ENCODE measurements at regions not wholly inside any gene's neighbourhood (a gene's known extent, or its start where the extent isn't known, plus 50 kb on each side); places are given as distances from the start of the nearest gene placed in this dataset.

DNA sequence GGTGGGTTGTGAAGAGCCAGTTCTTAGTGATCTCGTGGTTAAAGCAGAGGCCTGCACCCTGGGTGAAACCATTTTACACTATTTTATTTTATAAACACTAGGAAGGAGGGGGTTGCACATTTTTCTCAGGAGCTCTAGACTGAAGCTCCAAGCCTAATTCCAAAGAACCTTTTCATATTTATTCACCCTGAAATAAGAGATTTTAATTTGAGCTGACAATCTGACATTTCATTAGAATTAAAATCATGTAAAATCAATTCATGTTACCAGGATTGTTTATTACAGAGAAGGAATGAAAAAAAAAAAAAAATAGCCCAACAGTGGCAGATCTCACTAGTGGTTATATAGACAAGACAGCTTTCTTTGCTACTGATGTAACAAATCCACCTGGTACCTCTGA lies 222.5 kb upstream of the SOX4 start:
- DNase-seq, result no peak
- Mint-ChIP-seq H3K27ac (peak overlapping the region in 1 of 8 donors; percentile 21), H3K4me1 (no peaks in the 10 kb centered on the region), H3K4me3 (no peak overlapping the region), H3K36me3 (no peaks in the 10 kb centered on the region), H3K9me3 (no peaks in the 10 kb centered on the region), H3K27me3 (peaks cover 0 to 3% of the 10 kb centered on the region in 2 donors)
- no peaks in the 10 kb centered on the region for H3K9me3 ChIP-seq (ENCODE audit: low read length)
- ChIA-PET CTCF (no interaction called here), POLR2A (no interaction called here)
- no peak overlapping the region for H3K4me3 ChIP-seq (ENCODE audit: low read length)
- no peak overlapping the region for H3K27ac ChIP-seq (ENCODE audit: low read depth, low read length)
- no peaks in the 10 kb centered on the region for H3K4me1 ChIP-seq (ENCODE audit: insufficient read depth, low read length)
- no peaks in the 10 kb centered on the region for H3K36me3 ChIP-seq (ENCODE audit: insufficient read depth, low read length)
- H3K27me3 ChIP-seq (ENCODE audit: insufficient read depth, low read length, poor library complexity, severe bottlenecking), result no peaks in the 10 kb centered on the region

- no peak for DNase-seq
- H3K36me3 ChIP-seq (ENCODE audit: insufficient read depth, low read length), result no peaks in the 10 kb centered on the region
- no peak overlapping the region for H3K4me3 ChIP-seq (ENCODE audit: low read length)
- POLR2A ChIA-PET, result no interaction called here
- no peak overlapping the region for H3K27ac Mint-ChIP-seq
- H3K36me3 Mint-ChIP-seq, result no peaks in the 10 kb centered on the region
- no peaks in the 10 kb centered on the region for H3K4me1 Mint-ChIP-seq
- CTCF ChIA-PET, result no interaction called here
- H3K27me3 ChIP-seq (ENCODE audit: insufficient read depth, low read length, poor library complexity, severe bottlenecking), result no peaks in the 10 kb centered on the region
- peaks cover 0 to 3% of the 10 kb centered on the region in 2 donors for H3K27me3 Mint-ChIP-seq
- H3K27ac ChIP-seq (ENCODE audit: low read depth, low read length), result no peak overlapping the region
- no peaks in the 10 kb centered on the region for H3K9me3 ChIP-seq (ENCODE audit: low read length)
- no peaks in the 10 kb centered on the region for H3K4me1 ChIP-seq (ENCODE audit: insufficient read depth, low read length)
- H3K9me3 Mint-ChIP-seq, result no peaks in the 10 kb centered on the region
- no peak overlapping the region for H3K4me3 Mint-ChIP-seq
Observed at GRCh38 chr6:21371676-21372171, 221.8 kb upstream of the SOX4 start.

GRCh38 chr6:21375151-21376116 lies 218.1 kb upstream of the SOX4 start:
- H3K36me3 Mint-ChIP-seq, result no peaks in the 10 kb centered on the region
- H3K27ac Mint-ChIP-seq, result no peak overlapping the region
- H3K9me3 Mint-ChIP-seq, result no peaks in the 10 kb centered on the region
- Histone ChIP-seq H3K4me3 (ENCODE audit: low read length) (no peak overlapping the region), H3K36me3 (ENCODE audit: insufficient read depth, low read length) (no peaks in the 10 kb centered on the region), H3K9me3 (ENCODE audit: low read length) (no peaks in the 10 kb centered on the region), H3K4me1 (ENCODE audit: insufficient read depth, low read length) (no peaks in the 10 kb centered on the region), H3K27ac (ENCODE audit: low read depth, low read length) (no peak overlapping the region), H3K27me3 (ENCODE audit: insufficient read depth, low read length, poor library complexity, severe bottlenecking) (no peaks in the 10 kb centered on the region)
- H3K4me1 Mint-ChIP-seq, result no peaks in the 10 kb centered on the region
- H3K27me3 Mint-ChIP-seq, result peaks cover 0 to 3% of the 10 kb centered on the region in 2 donors
- DNase-seq, result no peak
- ChIA-PET POLR2A (no interaction called here), CTCF (no interaction called here)
- H3K4me3 Mint-ChIP-seq, result no peak overlapping the region

- ChIA-PET POLR2A (no interaction called here), CTCF (no interaction called here)
- Histone ChIP-seq H3K4me1 (ENCODE audit: insufficient read depth, low read length) (no peaks in the 10 kb centered on the region), H3K27me3 (ENCODE audit: insufficient read depth, low read length, poor library complexity, severe bottlenecking) (no peaks in the 10 kb centered on the region), H3K4me3 (ENCODE audit: low read length) (no peak overlapping the region), H3K36me3 (ENCODE audit: insufficient read depth, low read length) (no peaks in the 10 kb centered on the region), H3K9me3 (ENCODE audit: low read length) (no peaks in the 10 kb centered on the region), H3K27ac (ENCODE audit: low read depth, low read length) (no peak overlapping the region)
- Mint-ChIP-seq H3K27me3 (no peaks in the 10 kb centered on the region), H3K9me3 (no peaks in the 10 kb centered on the region), H3K27ac (no peak overlapping the region), H3K4me1 (no peaks in the 10 kb centered on the region), H3K4me3 (no peak overlapping the region), H3K36me3 (no peaks in the 10 kb centered on the region)
- DNase-seq, result no peak
Observed at GRCh38 chr6:21377356-21377755, 216.2 kb upstream of the SOX4 start.

- H3K36me3 Mint-ChIP-seq, result no peaks in the 10 kb centered on the region
- ChIA-PET CTCF (no interaction called here), POLR2A (no interaction called here)
- DNase-seq, result no peak
- H3K27me3 ChIP-seq (ENCODE audit: insufficient read depth, low read length, poor library complexity, severe bottlenecking), result no peaks in the 10 kb centered on the region
- H3K9me3 Mint-ChIP-seq, result peaks cover 0 to 2% (median 0%) of the 10 kb centered on the region in 5 donors
- H3K9me3 ChIP-seq (ENCODE audit: low read length), result no peaks in the 10 kb centered on the region
- no peak overlapping the region for H3K4me3 Mint-ChIP-seq
- no peaks in the 10 kb centered on the region for H3K36me3 ChIP-seq (ENCODE audit: insufficient read depth, low read length)
- peaks cover 0 to 3% of the 10 kb centered on the region in 2 donors for H3K27me3 Mint-ChIP-seq
- H3K27ac Mint-ChIP-seq, result no peak overlapping the region
- no peak overlapping the region for H3K27ac ChIP-seq (ENCODE audit: low read depth, low read length)
- H3K4me1 ChIP-seq (ENCODE audit: insufficient read depth, low read length), result no peaks in the 10 kb centered on the region
- no peak overlapping the region for H3K4me3 ChIP-seq (ENCODE audit: low read length)
- H3K4me1 Mint-ChIP-seq, result no peaks in the 10 kb centered on the region
Observed at GRCh38 chr6:21381331-21381963, 212.1 kb upstream of the SOX4 start.

DNA sequence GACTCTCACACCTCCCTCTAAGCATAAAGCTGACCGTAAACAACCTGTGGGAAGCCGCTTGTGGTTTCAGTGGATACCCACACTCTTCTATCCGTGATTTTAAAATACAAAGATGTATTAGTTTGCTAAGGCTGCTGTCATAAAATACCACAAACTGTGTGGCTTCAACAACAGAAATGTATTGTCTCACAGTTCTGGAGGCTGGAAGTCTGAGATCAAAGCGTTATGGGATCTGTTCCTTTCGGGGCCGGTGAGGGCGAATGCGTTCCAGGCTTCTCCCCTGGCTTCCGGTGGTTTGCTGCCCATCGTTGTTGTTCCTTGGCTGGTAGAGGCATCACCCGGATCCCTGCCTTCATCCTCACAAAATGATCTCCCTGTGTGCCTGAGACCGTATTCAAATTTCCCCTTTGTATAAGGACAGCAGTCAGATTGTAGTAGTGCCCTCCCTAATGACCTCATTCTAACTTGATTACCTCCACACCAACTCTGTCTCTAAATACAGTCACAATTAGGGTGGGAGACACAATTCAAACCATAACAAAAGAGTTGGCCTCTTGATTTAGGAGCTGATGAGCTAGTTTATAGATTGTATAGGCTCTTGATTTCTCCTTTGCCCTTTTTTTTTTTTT lies 210.6 kb upstream of the SOX4 start:
- Mint-ChIP-seq H3K4me3 (no peak overlapping the region), H3K9me3 (peaks cover 0 to 2% (median 0%) of the 10 kb centered on the region in 5 donors), H3K27me3 (peaks cover 0 to 3% of the 10 kb centered on the region in 2 donors), H3K27ac (no peak overlapping the region), H3K4me1 (no peaks in the 10 kb centered on the region), H3K36me3 (no peaks in the 10 kb centered on the region)
- Histone ChIP-seq H3K9me3 (ENCODE audit: low read length) (no peaks in the 10 kb centered on the region), H3K36me3 (ENCODE audit: insufficient read depth, low read length) (no peaks in the 10 kb centered on the region), H3K27ac (ENCODE audit: low read depth, low read length) (no peak overlapping the region), H3K4me3 (ENCODE audit: low read length) (no peak overlapping the region), H3K27me3 (ENCODE audit: insufficient read depth, low read length, poor library complexity, severe bottlenecking) (no peaks in the 10 kb centered on the region), H3K4me1 (ENCODE audit: insufficient read depth, low read length) (no peaks in the 10 kb centered on the region)
- no peak for DNase-seq
- POLR2A ChIA-PET, result no interaction called here
- CTCF ChIA-PET, result interaction anchor here (1.1 kb wide), 1 partner anchor 9 kb away, joined by 5 read pairs; no protein-coding TSS in a partner anchor

- Mint-ChIP-seq H3K9me3 (peaks cover 0 to 2% (median 0%) of the 10 kb centered on the region in 5 donors), H3K4me1 (no peaks in the 10 kb centered on the region), H3K36me3 (no peaks in the 10 kb centered on the region), H3K27ac (no peak overlapping the region), H3K4me3 (no peak overlapping the region), H3K27me3 (peaks cover 0 to 3% of the 10 kb centered on the region in 2 donors)
- Histone ChIP-seq H3K27ac (ENCODE audit: low read depth, low read length) (no peak overlapping the region), H3K4me1 (ENCODE audit: insufficient read depth, low read length) (no peaks in the 10 kb centered on the region), H3K36me3 (ENCODE audit: insufficient read depth, low read length) (no peaks in the 10 kb centered on the region), H3K9me3 (ENCODE audit: low read length) (no peaks in the 10 kb centered on the region), H3K27me3 (ENCODE audit: insufficient read depth, low read length, poor library complexity, severe bottlenecking) (no peaks in the 10 kb centered on the region), H3K4me3 (ENCODE audit: low read length) (no peak overlapping the region)
- ChIA-PET CTCF (interaction anchor here (1.1 kb wide), 1 partner anchor 10 kb away, joined by 5 read pairs; no protein-coding TSS in a partner anchor), POLR2A (no interaction called here)
- DNase-seq, result no peak
Observed at GRCh38 chr6:21383450-21384085, 210.0 kb upstream of the SOX4 start.

Data from CD8-positive, alpha-beta memory T cell (primary cell).